H9 (cell line): ENCODE measurements at regions not wholly inside any gene's neighbourhood (a gene's known extent, or its start where the extent isn't known, plus 50 kb on each side); places are given as distances from the start of the nearest gene placed in this dataset.

Source experiments
- DNase-seq: peaks from one replicate; pipeline ENCODE4 v3.0.0-alpha.2; 2017
- H2AFZ ChIP-seq: one replicate; pipeline ENCODE4 v1.6.1; 2013; ENCODE audit warnings: mild to moderate bottlenecking, low read length, control low read depth, moderate library complexity
- H2AK5ac ChIP-seq: 2 replicates; pipeline ENCODE4 v1.6.1; 2013; ENCODE audit warnings: low read length, control low read depth, mixed read lengths; ENCODE audit not compliant: insufficient read length
- H2BK120ac ChIP-seq: one replicate; pipeline ENCODE4 v1.6.1; 2013; ENCODE audit warnings: low read depth, mild to moderate bottlenecking, low read length, control low read depth, inconsistent platforms; ENCODE audit not compliant: poor library complexity, severe bottlenecking
- H2BK12ac ChIP-seq: 2 replicates; pipeline ENCODE4 v1.6.1; 2013; ENCODE audit warnings: low read length, control low read depth, mixed read lengths, low read depth; ENCODE audit not compliant: insufficient read length
- H2BK15ac ChIP-seq: 2 replicates; pipeline ENCODE4 v1.6.1; 2013; ENCODE audit warnings: low read depth, low read length, control low read depth
- H2BK20ac ChIP-seq: one replicate; pipeline ENCODE4 v1.6.1; 2013; ENCODE audit warnings: low read depth, mild to moderate bottlenecking, low read length, control low read depth, inconsistent platforms; ENCODE audit not compliant: poor library complexity, severe bottlenecking
- H2BK5ac ChIP-seq: 2 replicates; pipeline ENCODE4 v1.6.1; 2013; ENCODE audit warnings: low read length, control low read depth, mixed read lengths; ENCODE audit not compliant: insufficient read length
- H3K14ac ChIP-seq: 2 replicates; pipeline ENCODE4 v1.6.1; 2013; ENCODE audit warnings: low read length, control low read depth; ENCODE audit not compliant: insufficient read depth
- H3K18ac ChIP-seq: 2 replicates; pipeline ENCODE4 v1.6.1; 2013; ENCODE audit warnings: low read depth, mild to moderate bottlenecking, mixed read lengths, low read length, control low read depth; ENCODE audit not compliant: insufficient read length
- H3K23ac ChIP-seq: 2 replicates; pipeline ENCODE4 v1.6.1; 2013; ENCODE audit warnings: low read length, control low read depth, mixed read lengths, low read depth; ENCODE audit not compliant: insufficient read length
- H3K23me2 ChIP-seq: 2 replicates; pipeline ENCODE4 v1.6.1; 2013; ENCODE audit warnings: low read depth, mild to moderate bottlenecking, mixed read lengths, low read length, control low read depth; ENCODE audit not compliant: insufficient read length, poor library complexity, severe bottlenecking
- H3K27ac ChIP-seq: 2 replicates; pipeline ENCODE4 v1.5.1; 2013; ENCODE audit warnings: low read length, control low read depth, mixed read lengths, low read depth; ENCODE audit not compliant: insufficient read length
- H3K27me3 ChIP-seq: 2 replicates; pipeline ENCODE4 v1.6.1; 2013; ENCODE audit warnings: low read length, control low read depth, inconsistent platforms; ENCODE audit not compliant: insufficient read depth
- H3K4ac ChIP-seq: 2 replicates; pipeline ENCODE4 v1.6.1; 2013; ENCODE audit warnings: low read depth, mild to moderate bottlenecking, control low read depth, inconsistent platforms, low read length, moderate library complexity
- H3K4me1 ChIP-seq: 2 replicates; pipeline ENCODE4 v1.6.1; 2013; ENCODE audit warnings: low read length, control low read depth, inconsistent platforms; ENCODE audit not compliant: insufficient read depth
- H3K4me2 ChIP-seq: 2 replicates; pipeline ENCODE4 v1.6.1; 2013; ENCODE audit warnings: low read length, control low read depth, mixed read lengths; ENCODE audit not compliant: insufficient read length, insufficient read depth
- H3K56ac ChIP-seq: 2 replicates; pipeline ENCODE4 v1.6.1; 2013; ENCODE audit warnings: low read depth, mild to moderate bottlenecking, mixed read lengths, low read length, control low read depth; ENCODE audit not compliant: insufficient read length
- H3K79me1 ChIP-seq: 2 replicates; pipeline ENCODE4 v1.6.1; 2013; ENCODE audit warnings: low read depth, mild to moderate bottlenecking, moderate library complexity, low read length, control low read depth, inconsistent platforms; ENCODE audit not compliant: insufficient read depth, poor library complexity, severe bottlenecking
- H3K79me2 ChIP-seq: 2 replicates; pipeline ENCODE4 v1.6.1; 2013; ENCODE audit warnings: low read length, control low read depth, inconsistent platforms; ENCODE audit not compliant: insufficient read depth
- H3K9ac ChIP-seq: 2 replicates; pipeline ENCODE4 v1.6.1; 2013; ENCODE audit warnings: low read length, control low read depth, mixed read lengths; ENCODE audit not compliant: insufficient read length; ENCODE audit errors: extremely low read depth
- H3K9me3 ChIP-seq: one replicate; pipeline ENCODE4 v1.6.1; 2013; ENCODE audit warnings: low read depth, low read length, inconsistent platforms; ENCODE audit not compliant: control insufficient read depth
- H3T11ph ChIP-seq: one replicate; pipeline ENCODE4 v1.6.1; 2013; ENCODE audit warnings: mild to moderate bottlenecking, low read length, control low read depth, inconsistent platforms
- H4K20me1 ChIP-seq: one replicate; pipeline ENCODE4 v1.6.1; 2013; ENCODE audit not compliant: control insufficient read depth, insufficient read length, insufficient read depth
- H4K5ac ChIP-seq: 2 replicates; pipeline ENCODE4 v1.6.1; 2013; ENCODE audit warnings: low read depth, mild to moderate bottlenecking, mixed read lengths, low read length, control low read depth; ENCODE audit not compliant: insufficient read length
- H4K8ac ChIP-seq: replicated peaks from 2 replicates; pipeline ENCODE4 v1.6.1; 2013; ENCODE audit warnings: low read length, control low read depth, mixed read lengths, low read depth; ENCODE audit not compliant: insufficient read length
- H4K91ac ChIP-seq: 2 replicates; pipeline ENCODE4 v1.6.1; 2013; ENCODE audit warnings: low read depth, mild to moderate bottlenecking, moderate library complexity, mixed read lengths, low read length, control low read depth; ENCODE audit not compliant: insufficient read length
- H3K27ac Mint-ChIP-seq, 3 experiments: 2 replicates in 2 of 3; 3 replicates in 1 of 3; pipeline ENCODE4 v1.8.0; 2020 to 2021; ENCODE audit warnings: mixed read lengths in 3 of 3, mild to moderate bottlenecking in 1 of 3, moderate library complexity in 1 of 3
- H3K27me3 Mint-ChIP-seq: 2 replicates; pipeline ENCODE4 v1.8.0; 2021; ENCODE audit warnings: low read depth, mild to moderate bottlenecking, moderate library complexity, mixed read lengths
- H3K36me3 Mint-ChIP-seq, 3 experiments: 2 replicates in 2 of 3; 3 replicates in 1 of 3; pipeline ENCODE4 v1.8.0; 2020 to 2021; ENCODE audit warnings: low read depth in 3 of 3, mixed read lengths in 3 of 3; ENCODE audit not compliant: insufficient read depth in 1 of 3
- H3K4me1 Mint-ChIP-seq, 2 experiments: 2 replicates each; pipeline ENCODE4 v1.8.0; 2020; ENCODE audit warnings: mixed read lengths in 2 of 2
- H3K4me3 Mint-ChIP-seq, 2 experiments: 2 replicates in 1 of 2; 3 replicates in 1 of 2; pipeline ENCODE4 v1.8.0; 2020 to 2021; ENCODE audit warnings: mild to moderate bottlenecking in 2 of 2, mixed read lengths in 2 of 2, moderate library complexity in 1 of 2
- H3K9me3 Mint-ChIP-seq, 2 experiments: 2 replicates in 1 of 2; 3 replicates in 1 of 2; pipeline ENCODE4 v1.8.0; 2020; ENCODE audit warnings: mild to moderate bottlenecking in 2 of 2, mixed read lengths in 2 of 2, moderate library complexity in 1 of 2
- CTCF ChIP-seq: fragments of 200-600 bp; sonication (generic); conservative IDR thresholded peaks from 3 replicates; pipeline ENCODE4 v1.8.0; 2021; ENCODE audit warnings: antibody characterized with exemption, mild to moderate bottlenecking
- WGBS: extraction: QIAGEN DNeasy Blood & Tissue Kit; methylation state at CpG from one replicate; pipeline ENCODE4 v1.1.7; 2013; ENCODE audit warnings: missing lambda C conversion rate, low lambda C conversion rate, mixed read lengths; ENCODE audit not compliant: insufficient read length; ENCODE audit errors: extremely low coverage; 5-methylcytosine and 5-hydroxymethylcytosine counted together

DNA sequence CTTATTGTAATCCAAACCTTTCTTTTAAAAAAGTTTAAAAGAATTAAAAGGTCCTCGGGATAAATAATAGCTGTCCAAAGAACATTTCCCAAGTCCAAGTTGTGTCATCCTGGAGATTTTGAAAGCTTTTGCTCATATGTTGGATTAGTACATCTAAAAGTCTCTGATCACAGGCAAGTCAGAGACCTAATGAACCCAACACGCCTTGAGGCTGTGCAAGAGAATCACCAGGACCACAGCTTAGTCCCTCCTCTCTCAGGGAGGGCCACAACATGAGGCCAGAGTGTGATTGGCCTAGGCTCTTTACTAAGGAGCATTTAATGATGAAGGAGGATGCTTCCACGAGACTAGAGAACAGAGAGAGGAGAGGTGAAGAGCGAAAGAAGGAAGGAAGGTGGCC, 98.7 kb upstream of the OR5AK2 start:
- H2BK15ac ChIP-seq = no peak overlapping the region
- H3K14ac ChIP-seq = no peak overlapping the region
- no peak overlapping the region for H3K9ac ChIP-seq
- no peak overlapping the region for H2AFZ ChIP-seq
- no peak overlapping the region for H2BK20ac ChIP-seq
- Mint-ChIP-seq H3K36me3 (no peaks in the 10 kb centered on the region), H3K27ac (no peak overlapping the region), H3K4me3 (no peak overlapping the region), H3K9me3 (no peaks in the 10 kb centered on the region), H3K4me1 (peaks cover 1 to 8% of the 10 kb centered on the region in 2 experiments; a peak in 3 of 4 replicates), H3K27me3 (peaks cover 2% of the 10 kb centered on the region; the same call in 1 of the 2 replicates)
- no CpG with 5 or more reads among the region's 4 CpGs for WGBS
- H3K56ac ChIP-seq = no peak overlapping the region
- H3K23me2 ChIP-seq = no peaks in the 10 kb centered on the region
- no peak overlapping the region for H2BK5ac ChIP-seq
- H3K4me1 ChIP-seq = no peaks in the 10 kb centered on the region
- no peak overlapping the region for H2AK5ac ChIP-seq
- H3K9me3 ChIP-seq = peaks cover 2% of the 10 kb centered on the region
- no peak overlapping the region for H2BK12ac ChIP-seq
- no peaks in the 10 kb centered on the region for H4K20me1 ChIP-seq
- no peaks in the 10 kb centered on the region for H3K27me3 ChIP-seq
- no peak overlapping the region for H3K4me2 ChIP-seq
- no peak for DNase-seq
- no peak overlapping the region for H3T11ph ChIP-seq
- no peak overlapping the region for H2BK120ac ChIP-seq
- H3K79me2 ChIP-seq = no peaks in the 10 kb centered on the region
- no peak for TF ChIP-seq CTCF
- H3K79me1 ChIP-seq = no peaks in the 10 kb centered on the region
- no peak overlapping the region for H3K23ac ChIP-seq
- no peak overlapping the region for H3K4ac ChIP-seq
- no peak overlapping the region for H4K5ac ChIP-seq
- H4K8ac ChIP-seq = no peak overlapping the region
- H3K18ac ChIP-seq = no peak overlapping the region
- H4K91ac ChIP-seq = no peak overlapping the region
- H3K27ac ChIP-seq = no peak overlapping the region
